Stomach (tissue), 4 donors: ENCODE measurements at regions not wholly inside any gene's neighbourhood (a gene's known extent, or its start where the extent isn't known, plus 50 kb on each side); places are given as distances from the start of the nearest gene placed in this dataset.

Experiments used
- CTCF ChIP-seq, 7 experiments: fragments of 450-650 bp in 4 of 7; fragments of 200-600 bp in 3 of 7; sonication (generic) in 3 of 7; IDR thresholded peaks; one replicate each; pipeline ENCODE4 v1.5.1; 2016 to 2019; ENCODE audit warnings: antibody characterized with exemption in 7 of 7, control low read depth in 2 of 7, mild to moderate bottlenecking in 1 of 7
- POLR2A ChIP-seq, 4 donors: fragments of 450-650 bp; IDR thresholded peaks; one replicate each; pipeline ENCODE4 v1.6.1; 2016; ENCODE audit warnings: antibody characterized with exemption in 4 of 4, control low read depth in 2 of 4, mild to moderate bottlenecking in 1 of 4, moderate library complexity in 1 of 4
- POLR2AphosphoS5 ChIP-seq, 3 donors: sonication (generic); formaldehyde crosslinking; IDR thresholded peaks; one replicate each; pipeline ENCODE4 v1.6.1; 2016; ENCODE audit warnings: antibody characterized with exemption in 3 of 3

DNA sequence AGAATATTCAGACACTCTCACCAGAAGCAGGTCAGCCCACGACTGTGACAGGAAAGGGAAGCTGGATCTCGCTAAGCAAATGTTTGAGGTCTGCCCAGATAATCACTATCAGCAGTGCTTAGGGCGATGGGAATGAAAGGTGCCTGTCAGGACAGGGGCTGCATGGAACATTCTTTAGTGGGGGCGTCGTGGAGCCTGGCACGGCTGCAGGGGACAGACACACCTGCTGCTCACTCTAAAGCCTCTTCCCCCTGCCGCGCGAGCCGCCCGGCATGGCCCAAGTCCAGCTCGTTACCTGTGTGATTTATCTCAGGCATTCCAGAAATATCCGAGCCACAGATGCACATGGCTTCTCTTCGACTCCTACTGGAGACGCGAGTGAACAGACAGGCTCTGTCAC, 235.5 kb downstream of the GLRX3 start:
- no peak for TF ChIP-seq CTCF (IDR thresholded peaks at IDR 0.05)
- TF ChIP-seq POLR2AphosphoS5 (IDR thresholded peaks at IDR 0.05): no peak
- no peak for TF ChIP-seq POLR2A (IDR thresholded peaks at IDR 0.05)
